Epithelial cell of esophagus (primary cell): ENCODE measurements at regions not wholly inside any gene's neighbourhood (a gene's known extent, or its start where the extent isn't known, plus 50 kb on each side); places are given as distances from the start of the nearest gene placed in this dataset.
"Not testable (repeated sequence)": the region's sequence is repeated elsewhere in the genome, so short reads cannot be mapped to it uniquely, and the experiment has no call there.

ENCODE experiments used
- DNase-seq: peaks from one replicate; pipeline ENCODE4 v3.0.0; 2010; ENCODE audit warnings: low read depth
- H3K4me3 ChIP-seq: 2 replicates; pipeline ENCODE4 v1.5.1; 2011; ENCODE audit warnings: mild to moderate bottlenecking, low read length, control low read depth
- CTCF ChIP-seq: IDR thresholded peaks from 2 replicates; pipeline ENCODE4 v1.5.1; 2011; ENCODE audit warnings: low read depth, mild to moderate bottlenecking, low read length, control low read depth, inconsistent platforms; ENCODE audit not compliant: insufficient read depth; ENCODE audit errors: missing control alignments

- H3K4me3 ChIP-seq: no peak overlapping the region
- TF ChIP-seq CTCF: no peak
- DNase-seq: no peak
These were observed 218.8 kb downstream of the LRIG3 start for GRCh38 chr12:58701536-58701935.

GRCh38 chr12:58703866-58704265, 216.4 kb downstream of the LRIG3 start:
- no peak for DNase-seq
- no peak overlapping the region for H3K4me3 ChIP-seq
- TF ChIP-seq CTCF: no peak

- H3K4me3 ChIP-seq, DNase-seq: not testable (repeated sequence)
These were observed 215.5 kb downstream of the LRIG3 start for GRCh38 chr12:58704770-58705169.

- no peak for TF ChIP-seq CTCF
- DNase-seq: no peak
- no peak overlapping the region for H3K4me3 ChIP-seq
These were observed 209.4 kb downstream of the LRIG3 start for GRCh38 chr12:58710901-58711300.

- no peak for TF ChIP-seq CTCF
- DNase-seq: no peak
These were observed 208.3 kb downstream of the LRIG3 start for GRCh38 chr12:58711974-58712373.

GRCh38 chr12:58712976-58713375, 207.3 kb downstream of the LRIG3 start:
- H3K4me3 ChIP-seq: no peak overlapping the region
- no peak for DNase-seq
- TF ChIP-seq CTCF: no peak

More at GRCh38 chr12:58711974-58712373, 208.3 kb downstream of the LRIG3 start:
- H3K4me3 ChIP-seq: no peak overlapping the region

GRCh38 chr12:58719161-58719560, 201.1 kb downstream of the LRIG3 start:
- DNase-seq: no peak
- no peak for TF ChIP-seq CTCF
- no peak overlapping the region for H3K4me3 ChIP-seq

GRCh38 chr12:58720421-58720820, 199.9 kb downstream of the LRIG3 start:
- no peak for DNase-seq
- TF ChIP-seq CTCF: no peak
- H3K4me3 ChIP-seq: no peak overlapping the region
